Occipital lobe (tissue), 1 donor: ENCODE measurements at regions not wholly inside any gene's neighbourhood (a gene's known extent, or its start where the extent isn't known, plus 50 kb on each side); places are given as distances from the start of the nearest gene placed in this dataset. TPM values are rescaled to one million over a fixed set of nuclear protein-coding genes. Genes with fewer than 3 reads are reported as not detected.

Source experiments
- small RNA-seq: library from RNA; depleted of rRNA; stranded (forward); fragments of <200 nt; gene quantifications from one replicate; pipeline ENCODE3, GENCODE V24; 2014

Small RNA genes lying in the stretch of these regions (small RNA-seq; reads per million reads assigned to genes)
- gene MIR557: not detected
